Thoracic aorta (tissue), 2 donors: ENCODE measurements at regions not wholly inside any gene's neighbourhood (a gene's known extent, or its start where the extent isn't known, plus 50 kb on each side); places are given as distances from the start of the nearest gene placed in this dataset.

ENCODE experiments used
- ATAC-seq: fragments of 150-250 bp; one replicate; pipeline ENCODE4 v1.8.0; 2017; ENCODE audit warnings: low read depth; ENCODE audit not compliant: insufficient number of reproducible peaks, low FRiP score
- DNase-seq: peaks from one replicate; pipeline ENCODE4 v3.0.0-alpha.2; 2020; ENCODE audit warnings: low spot score
- H3K27ac ChIP-seq, 2 donors: fragments of 200-600 bp; sonication (generic); 1 replicate in 1 of 2; 2 replicates in 1 of 2; pipeline ENCODE4 v1.5.1; 2016; ENCODE audit warnings: mild to moderate bottlenecking in 2 of 2, moderate library complexity in 2 of 2
- H3K27me3 ChIP-seq: fragments of 200-600 bp; sonication (generic); replicated peaks from 2 replicates; pipeline ENCODE4 v1.6.0; 2016; ENCODE audit warnings: mild to moderate bottlenecking; ENCODE audit not compliant: insufficient read depth
- H3K36me3 ChIP-seq: fragments of 200-600 bp; sonication (generic); one replicate; pipeline ENCODE4 v1.5.1; 2016
- H3K4me1 ChIP-seq, 2 donors: fragments of 200-600 bp; sonication (generic); 1 replicate in 1 of 2; 2 replicates in 1 of 2; pipeline versions ENCODE4 v1.5.1 to v1.6.0; 2016; ENCODE audit warnings: low read depth in 2 of 2, mild to moderate bottlenecking in 1 of 2; ENCODE audit not compliant: control insufficient read depth in 1 of 2
- H3K4me3 ChIP-seq: fragments of 200-600 bp; sonication (generic); 2 replicates; pipeline ENCODE4 v1.5.1; 2016; ENCODE audit warnings: mild to moderate bottlenecking
- H3K9me3 ChIP-seq: fragments of 200-600 bp; sonication (generic); 2 replicates; pipeline ENCODE4 v1.5.1; 2016
- CTCF ChIP-seq: fragments of 200-600 bp; sonication (generic); IDR thresholded peaks from one replicate; pipeline ENCODE4 v1.5.1; 2019; ENCODE audit warnings: antibody characterized with exemption

- DNase-seq (no peak), ATAC-seq (no peak)
- Histone ChIP-seq H3K27me3 (no peaks in the 10 kb centered on the region), H3K4me1 (no peaks in the 10 kb centered on the region), H3K9me3 (no peaks in the 10 kb centered on the region), H3K4me3 (no peak overlapping the region), H3K36me3 (no peaks in the 10 kb centered on the region), H3K27ac (no peak overlapping the region)
- TF ChIP-seq CTCF: no peak
Observed at GRCh38 chr10:10456856-10457255, 560.8 kb upstream of the CELF2 start.

GRCh38 chr10:10460451-10460850 is 557.2 kb upstream of the CELF2 start:
- no peaks in the 10 kb centered on the region for H3K36me3 ChIP-seq
- ATAC-seq (no peak), DNase-seq (no peak)
- no peak overlapping the region for H3K4me3 ChIP-seq
- H3K4me1 ChIP-seq: no peaks in the 10 kb centered on the region
- H3K27ac ChIP-seq: no peak overlapping the region
- no peaks in the 10 kb centered on the region for H3K9me3 ChIP-seq
- no peaks in the 10 kb centered on the region for H3K27me3 ChIP-seq
- no peak for TF ChIP-seq CTCF

DNA sequence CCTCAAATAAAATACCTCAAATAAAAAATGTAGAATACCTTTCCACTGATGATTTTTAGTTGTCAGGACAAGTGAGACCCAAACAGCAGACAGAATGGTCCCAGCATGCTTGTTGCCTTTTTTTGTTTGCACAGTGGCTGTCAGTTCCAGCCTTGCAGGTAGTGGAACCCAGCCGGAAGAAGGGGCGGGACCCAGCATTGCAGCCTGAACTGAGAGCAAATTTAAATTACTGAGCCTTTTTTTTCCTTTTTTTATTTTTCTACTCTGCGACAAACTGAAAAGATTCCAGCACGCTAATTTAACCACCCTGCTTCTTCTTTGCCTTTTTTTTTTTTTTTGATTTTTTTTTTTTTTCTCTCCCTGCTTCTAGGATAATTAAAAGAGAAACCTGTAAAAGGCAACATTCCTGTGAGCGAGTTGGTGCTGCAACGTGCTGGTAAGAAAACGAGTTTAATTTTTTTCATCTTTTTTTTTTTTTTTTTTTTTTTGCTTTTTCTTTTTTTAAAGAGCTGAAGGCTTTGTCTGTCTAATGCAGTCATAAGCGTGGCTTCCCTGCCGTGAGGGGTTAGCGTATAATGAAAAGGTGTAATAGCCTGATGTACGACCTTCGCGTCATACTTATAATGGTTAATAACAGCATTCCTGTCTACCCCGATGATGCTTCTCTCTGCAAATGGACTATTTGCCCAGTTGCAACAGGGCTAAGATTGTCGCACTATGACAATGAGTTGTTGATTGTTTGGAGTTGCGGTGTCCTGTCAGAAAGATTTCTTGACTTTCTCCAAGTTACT is 555.3 kb upstream of the CELF2 start:
- Histone ChIP-seq H3K27ac (no peak overlapping the region), H3K27me3 (no peaks in the 10 kb centered on the region), H3K9me3 (no peaks in the 10 kb centered on the region), H3K4me3 (no peak overlapping the region), H3K36me3 (no peaks in the 10 kb centered on the region), H3K4me1 (no peaks in the 10 kb centered on the region)
- ATAC-seq (no peak), DNase-seq (no peak)
- TF ChIP-seq CTCF: no peak

DNA sequence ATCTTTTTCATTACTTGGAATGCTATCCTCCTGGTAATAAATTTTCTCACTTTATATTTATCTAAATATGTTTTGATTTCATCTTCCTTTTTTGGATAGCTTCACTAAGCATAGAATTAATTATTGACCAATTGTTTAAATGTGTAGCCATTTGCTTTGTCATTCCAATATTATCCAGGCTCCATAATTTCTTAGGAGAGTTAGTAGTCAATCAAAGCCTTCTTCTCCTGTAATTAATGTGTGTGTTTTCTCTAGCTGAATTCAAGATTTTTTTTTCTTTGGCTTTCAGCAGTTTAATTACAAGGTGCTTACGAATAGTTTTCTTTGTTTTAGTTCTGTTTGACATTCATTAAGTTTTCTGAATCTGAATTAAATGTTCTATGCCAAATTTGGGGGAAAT is 545.9 kb upstream of the CELF2 start:
- no peak overlapping the region for H3K4me3 ChIP-seq
- no peak for DNase-seq
- TF ChIP-seq CTCF: no peak
- no peak overlapping the region for H3K27ac ChIP-seq
- H3K36me3 ChIP-seq: no peaks in the 10 kb centered on the region
- H3K27me3 ChIP-seq: no peaks in the 10 kb centered on the region
- ATAC-seq: no peak
- no peaks in the 10 kb centered on the region for H3K9me3 ChIP-seq
- H3K4me1 ChIP-seq: no peaks in the 10 kb centered on the region

DNA sequence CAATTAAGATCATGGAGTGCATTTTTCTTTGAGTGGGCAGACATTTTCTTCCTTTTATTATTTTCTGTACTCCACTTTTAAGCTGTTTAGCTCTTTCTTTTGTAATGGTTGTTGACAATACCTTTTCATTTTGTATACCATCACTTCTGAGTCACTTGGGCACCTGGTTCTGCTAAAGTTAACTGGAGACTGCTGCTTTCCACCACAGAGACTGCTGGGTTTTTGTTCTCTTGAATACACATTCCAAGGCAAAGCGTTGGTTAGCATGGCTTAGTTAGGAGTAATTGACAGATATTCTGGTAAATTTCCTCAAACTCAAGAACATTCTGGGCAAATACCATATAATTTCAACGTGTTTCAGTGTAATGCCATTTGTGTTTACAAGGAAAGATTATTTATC is 541.9 kb upstream of the CELF2 start:
- no peak for TF ChIP-seq CTCF
- Histone ChIP-seq H3K27me3 (no peaks in the 10 kb centered on the region), H3K4me3 (no peak overlapping the region), H3K4me1 (peaks cover 0 to 4% of the 10 kb centered on the region in 2 donors), H3K9me3 (no peaks in the 10 kb centered on the region), H3K27ac (no peak overlapping the region), H3K36me3 (no peaks in the 10 kb centered on the region)
- DNase-seq: no peak
- no peak for ATAC-seq
